SW480 (cell line): ENCODE measurements at regions not wholly inside any gene's neighbourhood (a gene's known extent, or its start where the extent isn't known, plus 50 kb on each side); places are given as distances from the start of the nearest gene placed in this dataset.
"Not testable (repeated sequence)": the region's sequence is repeated elsewhere in the genome, so short reads cannot be mapped to it uniquely, and the experiment has no call there.

ENCODE experiments used
- DNase-seq: peaks from one replicate; pipeline ENCODE4 v3.0.0-alpha.2; 2016; ENCODE audit warnings: low spot score

GRCh38 chr7:149995369-149996026 lies 121.7 kb downstream of the ATP6V0E2 start:
- not testable (repeated sequence) for DNase-seq

GRCh38 chr7:150000780-150001599 lies 127.2 kb downstream of the ATP6V0E2 start:
- not testable (repeated sequence) for DNase-seq

DNA sequence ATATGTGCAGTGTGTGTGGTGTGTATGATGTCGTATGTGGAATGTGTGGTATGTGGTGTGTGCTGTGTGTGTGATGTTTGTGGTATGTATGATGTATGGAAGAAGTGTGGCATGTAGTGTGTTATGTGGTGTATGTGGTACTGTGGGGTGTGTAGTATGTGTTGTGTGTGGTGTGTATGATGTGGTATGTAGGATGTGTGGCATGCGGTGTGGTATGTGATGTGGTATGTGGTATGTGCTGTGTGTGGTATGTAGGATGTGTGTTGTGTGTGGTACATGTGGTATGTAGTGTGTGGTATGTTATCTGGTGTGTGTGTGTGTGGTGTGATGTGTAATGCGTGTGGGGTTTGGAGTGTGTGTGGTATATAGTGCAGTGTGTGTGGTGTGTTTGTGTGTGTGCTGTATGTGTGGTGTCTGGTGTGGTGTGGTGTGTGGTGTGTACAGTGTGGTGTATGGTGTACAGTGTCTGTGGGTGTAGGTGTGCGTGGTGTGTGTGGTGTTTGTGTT lies 129.6 kb downstream of the ATP6V0E2 start:
- DNase-seq: no peak

- not testable (repeated sequence) for DNase-seq
These were observed 130.2 kb downstream of the ATP6V0E2 start for GRCh38 chr7:150003973-150004372.

DNA sequence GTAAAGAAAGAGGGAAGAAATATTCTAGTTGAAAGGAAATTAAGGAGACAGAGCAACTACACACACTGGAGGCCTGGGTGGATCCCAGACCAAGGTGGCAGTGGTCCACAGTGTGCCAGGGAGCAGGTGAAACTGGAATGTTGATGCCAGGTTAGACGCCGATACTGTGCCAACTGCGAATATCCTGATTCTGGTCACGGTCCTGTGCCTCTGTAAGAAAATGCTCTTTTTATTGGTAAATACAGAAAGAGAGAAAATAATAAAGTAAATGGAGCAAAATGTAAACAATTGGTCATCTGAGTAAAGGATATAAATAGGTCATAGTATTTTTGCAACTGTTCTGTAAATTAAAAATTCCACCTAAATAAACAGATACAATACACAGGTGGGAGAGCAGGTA lies 131.1 kb downstream of the ATP6V0E2 start:
- DNase-seq: not testable (repeated sequence)

- DNase-seq: not testable (repeated sequence)
These were observed 136.0 kb downstream of the ATP6V0E2 start for GRCh38 chr7:150009620-150010303.

GRCh38 chr7:150016651-150017189 lies 143.0 kb downstream of the ATP6V0E2 start:
- DNase-seq: not testable (repeated sequence)

GRCh38 chr7:150020210-150020609 lies 146.4 kb downstream of the ATP6V0E2 start:
- DNase-seq: not testable (repeated sequence)

DNA sequence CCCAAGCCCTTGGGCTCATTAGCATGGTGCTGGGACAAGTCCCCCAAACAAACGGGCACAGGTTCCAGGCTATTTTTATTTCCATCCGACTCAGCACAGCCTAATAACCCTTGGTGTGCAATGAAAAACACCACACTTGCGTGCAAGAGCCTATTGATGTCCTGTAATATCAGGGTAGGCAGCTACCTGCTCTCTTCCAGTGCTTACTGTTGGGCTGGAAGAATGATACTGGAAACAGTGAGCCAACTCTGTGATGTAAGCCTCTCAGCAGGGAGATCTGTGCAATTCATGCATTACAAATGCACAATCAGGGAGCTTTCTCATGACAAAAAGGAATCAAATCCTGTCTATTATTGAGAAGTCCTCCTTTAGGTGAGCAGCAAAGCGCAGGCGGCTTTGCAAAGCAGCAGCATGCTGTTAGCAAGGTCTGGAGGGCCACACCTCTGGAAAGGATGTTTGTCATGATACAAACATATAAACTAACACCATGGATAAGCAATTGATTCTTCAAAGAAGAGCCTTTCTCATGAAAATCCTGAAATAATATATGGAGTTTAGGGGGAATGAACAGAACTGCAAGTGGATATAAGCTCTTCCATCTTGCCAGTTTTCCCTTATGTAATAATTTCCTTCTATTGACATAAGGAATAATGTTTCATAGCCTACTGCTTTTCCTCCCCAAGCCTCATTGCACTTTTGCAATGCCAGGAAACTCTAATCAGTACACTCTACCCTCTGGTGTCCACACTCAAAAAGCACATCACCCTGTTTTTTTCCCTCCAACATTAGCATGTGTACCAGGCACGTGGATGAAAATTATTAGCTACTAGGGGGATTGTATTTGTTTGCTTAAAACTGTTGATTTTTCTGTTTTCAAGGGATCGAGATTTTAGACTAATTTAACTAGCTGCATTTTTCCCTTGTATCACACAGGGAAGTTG lies 151.1 kb downstream of the ATP6V0E2 start:
- DNase-seq: not testable (repeated sequence)

DNA sequence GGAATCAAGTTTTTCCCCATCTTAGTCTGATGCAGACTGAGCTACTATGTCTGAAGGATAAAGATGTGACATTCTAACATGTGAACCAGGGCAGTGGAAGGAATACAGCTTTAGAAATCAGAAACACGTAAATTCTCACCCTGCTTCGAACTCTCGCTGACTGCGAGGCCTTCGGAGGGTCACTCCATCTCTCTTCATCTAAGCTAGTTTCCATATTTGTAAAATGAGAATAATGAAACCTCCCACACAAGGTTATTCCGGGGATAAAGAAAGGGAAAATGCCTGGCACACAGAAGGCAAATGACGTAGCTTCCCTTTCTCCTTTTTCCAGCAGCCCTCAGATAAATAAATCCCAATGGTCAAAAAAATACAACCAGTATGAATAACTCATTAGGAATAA lies 152.0 kb downstream of the ATP6V0E2 start:
- DNase-seq: not testable (repeated sequence)

GRCh38 chr7:150028344-150029012 lies 154.7 kb downstream of the ATP6V0E2 start:
- DNase-seq: not testable (repeated sequence)

- DNase-seq: not testable (repeated sequence)
These were observed 155.2 kb downstream of the ATP6V0E2 start for GRCh38 chr7:150029013-150029389.

GRCh38 chr7:150031733-150032132 lies 158.0 kb downstream of the ATP6V0E2 start:
- DNase-seq: not testable (repeated sequence)

- DNase-seq: not testable (repeated sequence)
These were observed 159.9 kb downstream of the ATP6V0E2 start for GRCh38 chr7:150033711-150034110.

- DNase-seq: not testable (repeated sequence)
These were observed 162.0 kb downstream of the ATP6V0E2 start for GRCh38 chr7:150035769-150036168.

- DNase-seq: not testable (repeated sequence)
These were observed 165.3 kb downstream of the ATP6V0E2 start for GRCh38 chr7:150039061-150039460.

- DNase-seq: not testable (repeated sequence)
These were observed 168.5 kb downstream of the ATP6V0E2 start for GRCh38 chr7:150042281-150042680.

- not testable (repeated sequence) for DNase-seq
These were observed 171.0 kb downstream of the ATP6V0E2 start for GRCh38 chr7:150044771-150045170.

GRCh38 chr7:150045596-150045995 lies 171.8 kb downstream of the ATP6V0E2 start:
- DNase-seq: not testable (repeated sequence)
